ENCODE measurements at regions not wholly inside any gene's neighbourhood (a gene's known extent, or its start where the extent isn't known, plus 50 kb on each side); places are given as distances from the start of the nearest gene placed in this dataset.

- H3K4me2 ChIP-seq: no peak overlapping the region
- no peaks in the 10 kb centered on the region for H3F3A ChIP-seq (ENCODE audit: insufficient read depth, low read depth)
- H3K9me2 ChIP-seq (ENCODE audit: insufficient read depth): no peaks in the 10 kb centered on the region
- TF ChIP-seq EZH2 (IDR thresholded peaks at IDR 0.05; ENCODE audit: low read depth): no peak
- no peak for TF ChIP-seq CTCF (conservative IDR thresholded peaks at IDR 0.05)
- BruUV-seq (replicated peaks): no TSS peak
- intact Hi-C loops (cut with micrococcal nuclease; ENCODE audit: unreplicated experiment): no loop called here
- H4K20me1 ChIP-seq (ENCODE audit: insufficient read depth): no peaks in the 10 kb centered on the region
- no peak overlapping the region for H3K4me3 ChIP-seq
- no peaks in the 10 kb centered on the region for H3K4me1 ChIP-seq (replicated peaks; ENCODE audit: insufficient read depth)
- H3K36me3 ChIP-seq (ENCODE audit: low read depth): no peaks in the 10 kb centered on the region
- H3K9me3 ChIP-seq (ENCODE audit: insufficient read depth, low read depth): no peaks in the 10 kb centered on the region
- H3K27ac ChIP-seq: no peak overlapping the region
- H2AFZ ChIP-seq: no peak overlapping the region
- ChIA-PET POLR2A (ENCODE audit: unreplicated experiment) (no interaction called here), CTCF (no interaction called here)
- no peak for DNase-seq
- H3K27me3 ChIP-seq (ENCODE audit: insufficient read depth, low read depth): no peaks in the 10 kb centered on the region
- H3K79me2 ChIP-seq (ENCODE audit: low read depth): no peaks in the 10 kb centered on the region
Measured at GRCh38 chr15:26314577-26314976, 451.4 kb upstream of the ATP10A start.

- TF ChIP-seq CTCF (conservative IDR thresholded peaks at IDR 0.05) (no peak), EZH2 (IDR thresholded peaks at IDR 0.05; ENCODE audit: low read depth) (no peak)
- no peaks in the 10 kb centered on the region for H3F3A ChIP-seq (ENCODE audit: insufficient read depth, low read depth)
- H3K36me3 ChIP-seq (ENCODE audit: low read depth): no peaks in the 10 kb centered on the region
- no peaks in the 10 kb centered on the region for H3K9me2 ChIP-seq (ENCODE audit: insufficient read depth)
- CTCF ChIA-PET: no interaction called here
- no peak overlapping the region for H3K4me2 ChIP-seq
- H3K4me1 ChIP-seq (replicated peaks; ENCODE audit: insufficient read depth): no peaks in the 10 kb centered on the region
- DNase-seq: no peak
- H2AFZ ChIP-seq: no peak overlapping the region
- H3K9me3 ChIP-seq (ENCODE audit: insufficient read depth, low read depth): no peaks in the 10 kb centered on the region
- H3K27me3 ChIP-seq (ENCODE audit: insufficient read depth, low read depth): no peaks in the 10 kb centered on the region
- no peaks in the 10 kb centered on the region for H4K20me1 ChIP-seq (ENCODE audit: insufficient read depth)
- H3K79me2 ChIP-seq (ENCODE audit: low read depth): no peaks in the 10 kb centered on the region
- no peak overlapping the region for H3K27ac ChIP-seq
- intact Hi-C loops (cut with micrococcal nuclease; ENCODE audit: unreplicated experiment): no loop called here
- H3K4me3 ChIP-seq: no peak overlapping the region
- no TSS peak for BruUV-seq (replicated peaks)
- POLR2A ChIA-PET (ENCODE audit: unreplicated experiment): no interaction called here
Measured at GRCh38 chr15:26311710-26312236, 448.6 kb upstream of the ATP10A start.

GRCh38 chr15:26298659-26299170, 435.6 kb upstream of the ATP10A start:
- H3K4me2 ChIP-seq: no peak overlapping the region
- ChIA-PET POLR2A (ENCODE audit: unreplicated experiment) (no interaction called here), CTCF (no interaction called here)
- no peaks in the 10 kb centered on the region for H3F3A ChIP-seq (ENCODE audit: insufficient read depth, low read depth)
- H3K4me3 ChIP-seq: no peak overlapping the region
- intact Hi-C loops (cut with micrococcal nuclease; ENCODE audit: unreplicated experiment): no loop called here
- no peaks in the 10 kb centered on the region for H3K9me2 ChIP-seq (ENCODE audit: insufficient read depth)
- TF ChIP-seq EZH2 (IDR thresholded peaks at IDR 0.05; ENCODE audit: low read depth): no peak
- no peak overlapping the region for H2AFZ ChIP-seq
- H4K20me1 ChIP-seq (ENCODE audit: insufficient read depth): no peaks in the 10 kb centered on the region
- BruUV-seq (replicated peaks): no TSS peak
- H3K9me3 ChIP-seq (ENCODE audit: insufficient read depth, low read depth): no peaks in the 10 kb centered on the region
- no peaks in the 10 kb centered on the region for H3K4me1 ChIP-seq (replicated peaks; ENCODE audit: insufficient read depth)
- no peaks in the 10 kb centered on the region for H3K79me2 ChIP-seq (ENCODE audit: low read depth)
- no peaks in the 10 kb centered on the region for H3K36me3 ChIP-seq (ENCODE audit: low read depth)
- no peaks in the 10 kb centered on the region for H3K27me3 ChIP-seq (ENCODE audit: insufficient read depth, low read depth)
- H3K27ac ChIP-seq: no peak overlapping the region
- no peak for DNase-seq

All from PC-9 (cell line).